Neural progenitor cell (in vitro differentiated cells): ENCODE measurements at regions not wholly inside any gene's neighbourhood (a gene's known extent, or its start where the extent isn't known, plus 50 kb on each side); places are given as distances from the start of the nearest gene placed in this dataset.

Source experiments
- DNase-seq: peaks from one replicate; pipeline ENCODE4 v3.0.0-alpha.2; 2016; ENCODE audit warnings: low spot score
- H2AFZ ChIP-seq: fragments of 200-600 bp; sonication (generic); replicated peaks from 2 replicates; pipeline ENCODE4 v1.6.1; 2016; ENCODE audit warnings: antibody characterized with exemption
- H3F3A ChIP-seq: fragments of 200-600 bp; sonication (generic); 2 replicates; pipeline ENCODE4 v1.6.1; 2016; ENCODE audit warnings: antibody characterized with exemption, low read depth
- H3K27ac ChIP-seq: fragments of 200-600 bp; sonication (generic); 2 replicates; pipeline ENCODE4 v1.5.1; 2016; ENCODE audit warnings: mild to moderate bottlenecking
- H3K27me3 ChIP-seq: fragments of 200-600 bp; sonication (generic); 2 replicates; pipeline ENCODE4 v1.6.1; 2016; ENCODE audit warnings: mild to moderate bottlenecking, moderate library complexity
- H3K36me3 ChIP-seq: fragments of 200-600 bp; sonication (generic); 2 replicates; pipeline ENCODE4 v1.5.1; 2016
- H3K4me1 ChIP-seq: fragments of 200-600 bp; sonication (generic); 2 replicates; pipeline ENCODE4 v1.6.1; 2016; ENCODE audit warnings: mixed run types
- H3K4me2 ChIP-seq: fragments of 200-600 bp; sonication (generic); 2 replicates; pipeline ENCODE4 v1.6.1; 2016
- H3K4me3 ChIP-seq: fragments of 200-600 bp; sonication (generic); 2 replicates; pipeline ENCODE4 v1.5.1; 2016
- H3K79me2 ChIP-seq: fragments of 200-600 bp; sonication (generic); 2 replicates; pipeline ENCODE4 v1.6.1; 2016; ENCODE audit warnings: low read depth
- H3K9ac ChIP-seq: fragments of 200-600 bp; sonication (generic); 2 replicates; pipeline ENCODE4 v1.6.1; 2016
- H3K9me3 ChIP-seq: fragments of 200-600 bp; sonication (generic); 2 replicates; pipeline ENCODE4 v1.5.1; 2016; ENCODE audit warnings: low read depth
- H4K20me1 ChIP-seq: fragments of 200-600 bp; sonication (generic); 2 replicates; pipeline ENCODE4 v1.6.1; 2016; ENCODE audit warnings: low read depth
- H3K27ac Mint-ChIP-seq: 3 replicates; pipeline ENCODE4 v1.8.0; 2021; ENCODE audit warnings: mixed read lengths
- H3K27me3 Mint-ChIP-seq: 2 replicates; pipeline ENCODE4 v1.8.0; 2022; ENCODE audit warnings: low read depth, mild to moderate bottlenecking, inconsistent platforms, moderate library complexity, mixed read lengths; ENCODE audit not compliant: insufficient read depth
- H3K36me3 Mint-ChIP-seq: 3 replicates; pipeline ENCODE4 v1.8.0; 2021; ENCODE audit warnings: mixed read lengths
- H3K4me1 Mint-ChIP-seq: 3 replicates; pipeline ENCODE4 v1.8.0; 2021; ENCODE audit warnings: mixed read lengths
- H3K4me3 Mint-ChIP-seq: 3 replicates; pipeline ENCODE4 v1.8.0; 2021; ENCODE audit warnings: mild to moderate bottlenecking, moderate library complexity, mixed read lengths
- H3K9me3 Mint-ChIP-seq: 3 replicates; pipeline ENCODE4 v1.8.0; 2020; ENCODE audit warnings: mixed read lengths
- CTCF ChIP-seq: fragments of 200-600 bp; sonication (generic); IDR thresholded peaks from 2 replicates; pipeline ENCODE4 v1.5.1; 2017; ENCODE audit warnings: antibody characterized with exemption, mild to moderate bottlenecking
- EZH2 ChIP-seq: fragments of 200-600 bp; sonication (generic); IDR thresholded peaks from 2 replicates; pipeline ENCODE4 v1.6.1; 2017; ENCODE audit warnings: antibody characterized with exemption, mild to moderate bottlenecking, moderate library complexity
- EZH2phosphoT487 ChIP-seq: fragments of 200-600 bp; sonication (generic); IDR thresholded peaks from 2 replicates; pipeline ENCODE4 v1.6.1; 2017; ENCODE audit warnings: antibody characterized with exemption

DNA sequence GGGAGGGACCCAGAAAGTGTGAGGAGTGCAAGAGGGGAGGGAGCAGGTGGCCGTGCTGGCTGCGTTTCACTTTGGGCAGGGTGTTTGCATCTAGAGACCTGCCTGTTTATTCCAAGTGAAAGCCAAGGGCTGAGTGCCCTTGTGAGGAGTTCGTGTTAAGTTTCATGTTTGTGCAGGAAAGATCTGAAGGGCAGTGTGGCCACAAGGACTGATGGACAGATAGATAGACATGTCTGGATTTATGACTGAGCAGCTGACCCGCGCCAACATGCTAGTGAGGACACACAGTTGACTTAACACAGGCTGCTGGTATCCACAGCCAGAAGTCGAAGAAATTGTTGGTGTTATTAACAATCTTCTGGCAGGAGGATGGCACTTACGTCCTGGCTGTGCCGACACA is 387.6 kb upstream of the TNP1 start:
- H3K27ac Mint-ChIP-seq, result peak overlapping the region; percentile 31
- no peak overlapping the region for H3K4me2 ChIP-seq
- no peaks in the 10 kb centered on the region for H3K9me3 ChIP-seq
- TF ChIP-seq EZH2phosphoT487 (no peak), EZH2 (no peak), CTCF (no peak)
- DNase-seq, result no peak
- no peaks in the 10 kb centered on the region for H3K27me3 ChIP-seq
- H3K36me3 Mint-ChIP-seq, result no peaks in the 10 kb centered on the region
- H3F3A ChIP-seq, result peaks cover 7% of the 10 kb centered on the region
- no peaks in the 10 kb centered on the region for H3K9me3 Mint-ChIP-seq
- no peaks in the 10 kb centered on the region for H3K36me3 ChIP-seq
- H3K27me3 Mint-ChIP-seq, result peaks cover 6% of the 10 kb centered on the region
- H4K20me1 ChIP-seq, result no peaks in the 10 kb centered on the region
- H3K27ac ChIP-seq, result no peak overlapping the region
- H3K4me1 Mint-ChIP-seq, result peaks cover 7% of the 10 kb centered on the region
- H3K79me2 ChIP-seq, result no peaks in the 10 kb centered on the region
- no peak overlapping the region for H3K9ac ChIP-seq
- H2AFZ ChIP-seq, result no peak overlapping the region
- H3K4me3 ChIP-seq, result no peak overlapping the region
- peaks cover 19% of the 10 kb centered on the region for H3K4me1 ChIP-seq
- no peak overlapping the region for H3K4me3 Mint-ChIP-seq

DNA sequence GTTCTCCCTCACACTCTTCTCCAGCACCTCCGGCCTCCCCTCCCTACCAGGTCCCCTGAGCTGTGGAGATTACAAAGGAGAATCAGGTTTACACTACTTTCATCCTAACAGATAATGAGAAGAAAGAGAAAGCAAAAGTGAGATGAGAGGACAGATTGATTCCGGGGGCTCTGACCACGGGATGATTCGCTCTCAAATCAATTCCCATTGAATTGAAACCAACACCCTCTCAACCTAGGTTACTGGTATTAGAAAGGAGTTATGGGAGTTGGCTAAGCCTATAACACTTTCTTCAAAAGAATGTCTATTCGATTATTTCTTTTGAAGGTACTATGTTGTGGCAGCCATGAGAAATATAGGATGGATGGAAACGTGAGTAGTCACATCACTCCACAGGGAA is 386.2 kb upstream of the TNP1 start:
- Histone ChIP-seq H3K9ac (no peak overlapping the region), H3K4me1 (peaks cover 19% of the 10 kb centered on the region), H2AFZ (peak overlapping the region; percentile 31), H3K9me3 (no peaks in the 10 kb centered on the region), H3K79me2 (no peaks in the 10 kb centered on the region), H3K4me3 (no peak overlapping the region), H3K27me3 (no peaks in the 10 kb centered on the region), H3F3A (peaks cover 7% of the 10 kb centered on the region), H3K4me2 (no peak overlapping the region), H4K20me1 (no peaks in the 10 kb centered on the region), H3K27ac (no peak overlapping the region), H3K36me3 (no peaks in the 10 kb centered on the region)
- H3K36me3 Mint-ChIP-seq, result no peaks in the 10 kb centered on the region
- TF ChIP-seq EZH2phosphoT487 (no peak), EZH2 (no peak), CTCF (no peak)
- H3K4me1 Mint-ChIP-seq, result peaks cover 7% of the 10 kb centered on the region
- H3K27ac Mint-ChIP-seq, result no peak overlapping the region
- no peak overlapping the region for H3K4me3 Mint-ChIP-seq
- no peak for DNase-seq
- peaks cover 6% of the 10 kb centered on the region for H3K27me3 Mint-ChIP-seq
- no peaks in the 10 kb centered on the region for H3K9me3 Mint-ChIP-seq

DNA sequence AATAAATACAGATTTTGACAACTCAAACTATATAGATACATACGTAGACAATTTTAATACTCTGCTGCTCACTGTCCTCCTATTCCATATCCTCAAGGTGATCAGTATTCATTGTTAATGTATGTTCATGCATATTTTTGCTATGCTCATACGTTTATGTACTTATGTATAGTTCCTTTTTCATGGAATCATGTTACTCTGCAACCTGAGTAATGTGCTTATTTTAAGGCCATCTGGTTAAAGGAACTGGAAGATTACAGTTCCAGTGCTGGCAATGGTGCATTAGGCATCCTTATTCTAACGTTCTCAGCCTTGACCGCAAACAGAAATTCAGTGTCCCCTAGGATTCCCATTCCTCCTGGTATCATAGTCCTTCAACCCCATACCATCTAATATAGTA is 385.0 kb upstream of the TNP1 start:
- no peak overlapping the region for H2AFZ ChIP-seq
- no peaks in the 10 kb centered on the region for H3K79me2 ChIP-seq
- peaks cover 7% of the 10 kb centered on the region for H3K4me1 Mint-ChIP-seq
- no peak for DNase-seq
- TF ChIP-seq EZH2phosphoT487, result no peak
- TF ChIP-seq CTCF, result no peak
- TF ChIP-seq EZH2, result no peak
- peaks cover 6% of the 10 kb centered on the region for H3K27me3 Mint-ChIP-seq
- no peaks in the 10 kb centered on the region for H3K36me3 ChIP-seq
- H3K4me3 ChIP-seq, result no peak overlapping the region
- H3F3A ChIP-seq, result peaks cover under 1% of the 10 kb centered on the region
- H3K4me3 Mint-ChIP-seq, result no peak overlapping the region
- H3K9ac ChIP-seq, result no peak overlapping the region
- H3K36me3 Mint-ChIP-seq, result no peaks in the 10 kb centered on the region
- no peaks in the 10 kb centered on the region for H3K9me3 ChIP-seq
- no peak overlapping the region for H3K27ac ChIP-seq
- no peak overlapping the region for H3K4me2 ChIP-seq
- no peak overlapping the region for H3K27ac Mint-ChIP-seq
- no peaks in the 10 kb centered on the region for H3K9me3 Mint-ChIP-seq
- H4K20me1 ChIP-seq, result no peaks in the 10 kb centered on the region
- peaks cover 7% of the 10 kb centered on the region for H3K4me1 ChIP-seq
- H3K27me3 ChIP-seq, result no peaks in the 10 kb centered on the region

DNA sequence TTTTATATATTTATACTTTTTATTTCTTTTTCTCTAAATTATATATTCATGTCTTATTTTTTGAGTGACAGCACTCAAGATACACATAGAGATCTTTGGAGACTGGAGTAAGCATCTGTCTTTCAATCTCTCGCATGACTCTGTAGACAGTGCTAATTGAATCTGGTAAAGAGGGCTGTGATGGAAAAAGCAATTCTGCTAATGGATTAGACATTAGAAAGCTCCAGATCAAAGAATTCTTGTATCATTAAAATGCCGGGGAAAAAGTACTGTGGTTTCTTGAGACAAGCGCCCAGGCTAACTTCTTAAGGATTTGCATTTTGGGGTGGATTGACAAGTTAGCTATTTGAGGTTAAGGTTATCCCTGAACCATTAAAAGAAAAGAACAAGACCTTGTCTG is 383.1 kb upstream of the TNP1 start:
- Histone ChIP-seq H3K27me3 (no peaks in the 10 kb centered on the region), H3K4me1 (no peaks in the 10 kb centered on the region), H3K9me3 (no peaks in the 10 kb centered on the region), H3K9ac (no peak overlapping the region), H3K4me2 (no peak overlapping the region), H3K79me2 (no peaks in the 10 kb centered on the region), H2AFZ (no peak overlapping the region), H3K36me3 (no peaks in the 10 kb centered on the region), H3F3A (no peaks in the 10 kb centered on the region), H4K20me1 (no peaks in the 10 kb centered on the region), H3K27ac (no peak overlapping the region), H3K4me3 (no peak overlapping the region)
- Mint-ChIP-seq H3K4me3 (no peak overlapping the region), H3K27ac (no peak overlapping the region), H3K4me1 (peaks cover 9% of the 10 kb centered on the region), H3K9me3 (no peaks in the 10 kb centered on the region), H3K36me3 (no peaks in the 10 kb centered on the region), H3K27me3 (peaks cover 6% of the 10 kb centered on the region)
- DNase-seq, result no peak
- no peak for TF ChIP-seq EZH2
- TF ChIP-seq CTCF, result no peak
- TF ChIP-seq EZH2phosphoT487, result no peak
